HG02938 (cell line): ENCODE measurements at regions not wholly inside any gene's neighbourhood (a gene's known extent, or its start where the extent isn't known, plus 50 kb on each side); places are given as distances from the start of the nearest gene placed in this dataset.

Experiments
- ATAC-seq: cut with Tn5 transposase; IDR thresholded peaks from one replicate; pipeline ENCODE4 v1.9.1; 2021; ENCODE audit warnings: mild to moderate bottlenecking, moderate library complexity; ENCODE audit not compliant: unreplicated experiment

DNA sequence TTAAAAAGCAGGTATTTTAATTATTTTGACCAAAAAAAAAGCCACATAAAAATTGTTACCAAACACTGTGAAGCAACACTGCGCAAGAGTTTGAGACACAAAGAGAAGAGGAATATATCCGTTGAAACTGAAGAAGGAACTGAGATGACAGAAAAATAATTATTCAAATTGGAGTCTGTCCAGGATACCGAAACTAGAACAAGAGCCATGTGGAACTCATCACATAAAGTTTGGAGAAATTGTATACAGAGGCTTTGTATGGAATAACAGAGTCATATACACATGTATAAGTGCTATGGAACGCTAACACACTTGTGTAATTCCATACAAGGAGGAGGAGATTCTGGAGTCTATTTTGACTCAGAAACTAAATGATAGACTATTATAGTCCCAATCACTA is 675.1 kb upstream of the ADGRL2 start:
- ATAC-seq, result no peak

DNA sequence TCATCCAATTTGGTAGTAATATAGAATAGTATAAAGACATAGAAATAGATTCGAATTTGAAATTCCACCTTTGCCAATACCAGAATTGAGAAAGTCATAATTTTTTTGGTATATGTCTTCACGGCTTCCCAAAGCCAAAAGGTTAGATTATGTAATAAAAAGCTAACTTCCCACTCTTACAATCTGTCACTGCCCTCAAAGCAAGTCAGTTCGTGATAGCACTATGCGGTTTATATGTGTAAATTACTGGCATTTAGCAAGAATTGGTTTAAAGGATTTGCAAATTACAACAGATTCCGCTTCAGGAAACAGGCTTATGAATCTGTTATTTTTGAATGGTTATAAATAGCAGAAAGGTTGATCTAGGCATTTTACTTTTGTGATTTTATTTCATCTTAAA is 679.4 kb upstream of the ADGRL2 start:
- no peak for ATAC-seq

DNA sequence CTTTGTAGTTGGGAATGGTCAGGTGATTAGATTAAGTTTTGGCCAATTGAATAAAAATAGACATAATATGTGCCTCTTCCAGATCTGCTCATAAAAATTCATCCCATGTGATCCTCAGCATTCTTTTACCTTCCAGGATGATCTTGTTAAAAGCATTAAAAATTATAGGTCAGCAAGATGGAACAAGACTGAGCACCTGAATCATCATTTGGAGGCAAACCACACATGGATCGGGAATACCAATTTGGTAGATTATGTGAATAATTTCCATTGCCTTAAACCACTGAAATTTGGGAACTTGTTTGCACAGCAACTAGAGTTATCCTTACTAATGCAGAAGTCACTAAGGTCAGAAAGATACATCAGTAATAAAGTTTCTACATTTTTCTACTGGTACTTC is 681.4 kb upstream of the ADGRL2 start:
- no peak for ATAC-seq

DNA sequence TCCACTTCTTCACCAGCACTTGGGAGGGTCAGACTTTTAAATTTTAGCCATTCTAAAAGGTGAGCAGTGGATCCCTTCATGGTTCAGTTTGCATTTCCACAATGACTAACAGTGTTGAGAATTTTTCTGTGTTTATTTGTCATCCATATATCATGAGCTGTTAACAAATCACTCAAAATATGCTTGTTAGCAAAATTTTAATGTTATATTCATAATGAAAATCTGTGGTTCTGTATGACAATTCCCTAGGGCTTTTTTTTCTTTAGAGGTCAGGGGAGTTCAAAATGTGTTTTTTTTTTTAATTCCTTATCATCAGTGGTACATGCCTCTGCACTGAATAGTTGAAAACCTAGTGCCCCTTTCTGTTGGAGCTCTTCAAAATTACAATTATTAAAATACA is 682.2 kb upstream of the ADGRL2 start:
- no peak for ATAC-seq

DNA sequence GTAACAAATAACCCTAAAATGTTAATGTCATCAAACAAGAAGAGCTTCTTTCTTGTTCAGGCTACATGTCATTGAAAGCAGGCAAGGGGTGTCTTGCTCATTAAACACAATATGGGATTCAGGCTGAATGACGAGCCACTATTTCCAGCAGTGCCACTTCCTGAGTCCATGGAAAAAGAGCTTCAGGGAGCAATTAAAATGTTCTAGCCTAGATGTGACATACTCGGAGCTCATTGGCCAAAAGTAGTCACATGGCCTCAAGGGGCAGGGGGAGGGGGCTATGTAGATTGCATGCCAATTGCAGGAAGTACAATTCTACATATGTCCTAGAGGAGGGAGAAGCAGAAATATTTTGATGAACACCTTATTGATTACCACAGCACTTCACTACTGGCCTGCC is 685.3 kb upstream of the ADGRL2 start:
- no peak for ATAC-seq

DNA sequence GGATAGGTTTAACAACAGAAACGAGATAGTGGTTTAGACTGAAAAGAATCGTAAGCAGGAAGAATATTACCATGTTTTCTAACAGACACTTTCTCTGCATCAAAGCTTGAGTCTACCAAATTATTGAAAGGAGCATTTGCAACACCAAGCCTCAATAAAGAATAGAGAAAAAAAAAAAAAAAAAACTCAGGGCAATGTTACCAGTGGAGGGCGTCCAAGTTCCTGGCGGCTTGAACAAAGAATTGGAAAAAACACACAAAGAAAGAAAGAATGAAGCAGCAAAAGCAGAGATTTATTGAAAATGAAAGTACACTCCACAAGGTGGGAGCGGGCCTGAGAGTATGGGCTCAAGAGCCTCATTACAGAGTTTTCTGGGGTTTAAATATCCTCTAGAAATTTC is 686.5 kb upstream of the ADGRL2 start:
- ATAC-seq, result no peak

DNA sequence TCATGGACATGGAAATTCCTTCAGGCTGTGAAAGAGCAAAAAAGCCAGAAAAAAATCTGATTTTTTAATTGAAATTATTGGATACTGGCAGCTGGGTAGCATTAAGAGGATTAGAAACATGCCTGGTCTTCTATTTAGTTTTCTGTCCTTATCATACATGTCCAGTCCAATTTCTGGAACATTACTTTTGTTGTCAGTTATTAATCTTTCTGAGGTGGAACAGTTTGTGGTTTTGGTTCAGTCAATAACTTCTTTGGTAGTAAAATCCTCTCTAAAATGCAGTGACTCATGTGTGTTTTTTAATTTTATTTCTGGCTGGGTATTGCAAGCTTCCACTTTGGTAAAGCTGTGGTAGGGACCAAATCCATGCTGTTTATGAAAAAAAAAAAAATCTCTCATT is 687.0 kb upstream of the ADGRL2 start:
- no peak for ATAC-seq

DNA sequence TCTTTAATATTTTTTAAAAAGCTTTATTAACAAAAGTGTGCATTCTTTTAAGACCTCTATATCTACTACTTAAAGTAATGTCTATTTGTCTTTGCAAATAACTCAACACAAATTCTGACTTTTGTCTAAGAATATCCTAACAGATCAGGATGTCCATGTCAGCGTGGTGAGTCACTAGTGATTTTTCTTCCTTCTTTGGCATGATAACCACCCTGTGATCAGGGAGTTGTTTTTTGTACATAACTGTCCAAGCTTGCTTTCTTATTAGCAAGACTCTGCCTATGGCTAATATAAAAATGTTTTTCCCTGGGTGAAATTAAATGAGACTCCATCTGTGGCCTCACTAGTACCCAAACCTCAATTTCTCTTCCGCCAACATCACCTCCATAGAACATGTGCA is 688.9 kb upstream of the ADGRL2 start:
- ATAC-seq, result no peak

DNA sequence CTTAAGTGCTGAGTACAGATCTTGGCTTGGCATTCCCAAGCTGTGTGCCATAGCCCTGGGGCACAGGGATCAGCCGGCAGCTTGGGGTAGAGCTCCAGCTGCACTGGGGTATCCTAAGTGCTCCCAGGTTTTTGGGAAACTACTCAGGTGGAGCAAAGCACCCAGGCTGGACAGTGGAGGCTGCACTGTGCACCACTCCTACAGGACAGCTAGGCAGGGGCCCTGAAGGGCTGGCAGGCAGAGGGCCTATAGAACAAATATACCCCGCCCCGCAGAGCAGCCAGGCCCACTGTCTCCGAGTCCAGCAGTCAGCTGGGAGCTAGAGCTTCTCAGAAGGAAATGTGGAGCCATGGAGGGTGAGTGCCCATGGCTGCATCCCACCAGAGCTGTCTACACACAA is 691.7 kb upstream of the ADGRL2 start:
- no peak for ATAC-seq

DNA sequence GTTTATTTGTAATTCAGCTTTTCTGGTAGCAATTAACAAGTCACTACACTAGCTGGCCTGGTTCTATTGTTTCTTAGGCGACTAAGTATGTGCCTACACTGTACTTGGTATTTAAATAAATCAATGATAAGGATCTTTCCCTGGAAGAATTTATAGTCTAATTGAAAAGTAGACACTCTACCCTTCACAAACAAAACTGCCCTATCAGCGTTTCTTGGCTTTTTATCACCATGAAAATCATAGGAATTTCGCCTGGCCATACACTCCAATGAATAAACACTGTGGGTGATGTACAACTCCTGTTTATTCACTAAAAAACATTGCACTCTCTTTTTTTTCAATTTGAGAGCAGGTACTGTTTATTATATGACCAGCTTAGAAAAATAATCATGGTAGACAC is 702.9 kb upstream of the ADGRL2 start:
- no peak for ATAC-seq

DNA sequence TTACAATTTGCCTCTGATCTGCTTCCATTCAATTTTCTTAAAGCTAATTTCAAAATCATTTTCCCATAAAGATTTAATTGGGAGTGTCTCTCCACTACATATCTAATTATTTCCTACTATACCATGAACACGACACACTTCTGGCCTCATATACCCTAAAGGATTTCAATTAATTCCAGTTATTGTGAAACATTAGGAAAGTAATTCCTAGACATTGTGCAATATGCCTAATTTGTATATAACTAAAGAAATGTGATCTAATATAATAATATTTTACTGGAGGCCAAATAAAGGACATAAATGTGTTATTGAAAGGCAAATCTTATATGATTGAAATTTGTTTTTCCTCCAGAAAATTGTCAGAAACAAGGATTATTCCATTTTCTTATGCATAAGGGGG is 727.2 kb upstream of the ADGRL2 start:
- ATAC-seq, result no peak

DNA sequence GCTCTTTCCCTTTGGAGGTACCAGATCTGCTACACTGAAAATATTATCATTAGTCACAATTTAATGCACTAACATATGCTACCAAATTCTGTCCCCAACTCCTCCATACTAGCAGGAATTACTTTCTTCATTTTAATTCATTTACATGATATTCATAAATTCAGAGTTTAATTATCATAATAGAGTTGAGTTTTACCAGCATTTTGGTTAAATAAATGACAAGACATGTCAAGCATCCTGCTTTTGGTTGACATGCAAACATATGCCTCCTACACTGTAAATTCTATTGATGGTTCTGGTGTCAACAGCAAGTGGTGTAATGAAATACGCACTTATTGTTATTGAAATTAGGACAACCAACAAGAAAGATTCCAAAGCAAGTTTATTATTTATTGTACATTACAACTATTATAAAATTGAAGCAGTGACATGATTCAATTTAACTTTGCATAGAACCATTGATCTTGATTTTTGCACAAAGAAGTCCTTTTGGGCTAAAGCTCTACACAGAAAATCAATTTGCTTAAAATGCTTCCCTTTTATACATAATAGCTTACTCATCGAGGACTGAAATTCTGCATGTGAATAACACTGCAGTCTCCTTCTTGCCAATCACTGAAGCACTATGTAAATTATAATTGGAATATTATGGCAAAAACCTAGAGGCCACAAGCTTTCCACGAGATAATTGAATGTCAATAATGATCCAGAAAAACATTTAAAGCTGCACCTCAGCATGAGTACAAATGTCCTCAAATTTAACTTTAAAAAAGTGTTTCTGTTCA is 728.6 kb upstream of the ADGRL2 start:
- ATAC-seq, result no peak

DNA sequence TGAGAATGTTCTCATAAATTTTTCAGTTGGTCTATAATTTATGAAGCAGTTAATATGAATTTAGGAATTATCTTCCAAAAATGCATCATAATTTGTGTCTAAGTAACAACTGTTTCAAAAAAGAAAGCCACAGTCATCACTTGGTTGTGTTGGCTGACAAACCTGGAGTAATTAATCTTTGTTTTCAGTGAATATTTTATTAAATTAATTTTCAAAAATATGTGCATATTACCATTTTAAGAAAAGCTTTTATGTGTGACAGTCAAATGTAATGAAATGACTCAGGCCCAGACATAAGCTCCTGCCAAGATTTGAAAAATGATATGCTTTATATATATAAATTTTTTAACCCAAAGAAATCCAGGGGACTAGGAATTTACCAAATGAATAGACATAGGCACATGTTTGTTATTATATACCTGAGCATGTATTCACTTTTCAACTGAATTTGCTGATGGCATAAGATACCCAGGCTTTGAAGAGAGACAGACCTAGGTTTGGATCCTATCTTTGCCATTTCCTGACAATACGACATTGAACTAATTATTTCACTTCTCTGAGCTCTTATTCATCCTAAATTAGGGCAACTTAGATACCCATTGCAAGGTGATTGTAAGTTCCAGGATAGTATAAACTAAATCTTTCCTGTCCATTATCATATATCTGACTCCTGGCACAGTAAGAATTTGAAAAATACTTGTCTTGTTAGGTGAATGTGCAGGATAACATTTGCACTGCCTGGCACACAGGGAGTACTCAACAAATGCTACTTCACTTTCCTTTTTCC is 729.5 kb upstream of the ADGRL2 start:
- no peak for ATAC-seq

DNA sequence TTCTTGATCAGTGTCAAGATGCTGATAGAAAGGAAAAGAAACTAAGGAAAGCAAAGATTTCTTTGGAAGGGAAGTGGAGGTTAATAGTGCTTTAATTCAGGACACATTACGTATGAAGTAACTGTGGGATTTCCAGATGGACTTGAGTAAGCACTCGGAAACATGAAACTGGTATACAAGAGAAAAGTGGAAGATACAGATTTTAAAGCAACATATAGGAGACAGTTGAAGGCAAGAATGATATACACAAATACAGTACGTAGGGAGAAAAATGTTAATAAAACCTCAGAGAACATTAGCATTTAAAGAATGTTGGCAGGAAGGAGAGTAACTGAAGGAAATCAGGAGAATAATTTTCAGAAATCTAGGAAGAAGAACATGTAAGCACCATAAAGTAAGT is 730.9 kb upstream of the ADGRL2 start:
- no peak for ATAC-seq

DNA sequence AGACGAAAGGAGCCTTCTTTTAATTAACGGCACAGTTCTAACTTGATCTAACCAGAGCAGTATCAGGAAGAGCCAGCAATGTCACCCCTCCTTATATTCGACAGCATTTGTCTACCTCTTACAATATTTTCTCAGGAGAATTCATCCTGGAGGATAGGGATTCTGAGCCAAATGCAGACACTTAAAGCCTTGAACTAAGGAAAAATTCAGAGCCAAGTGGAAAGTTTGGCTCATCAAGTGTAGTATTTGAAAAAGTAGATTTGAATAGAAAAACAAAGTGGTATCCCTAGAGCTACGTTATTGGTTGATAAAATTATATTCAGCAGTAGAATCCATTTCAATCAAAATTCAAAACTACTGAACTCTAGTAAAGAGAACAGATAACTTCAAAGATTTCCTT is 732.0 kb upstream of the ADGRL2 start:
- ATAC-seq, result no peak

DNA sequence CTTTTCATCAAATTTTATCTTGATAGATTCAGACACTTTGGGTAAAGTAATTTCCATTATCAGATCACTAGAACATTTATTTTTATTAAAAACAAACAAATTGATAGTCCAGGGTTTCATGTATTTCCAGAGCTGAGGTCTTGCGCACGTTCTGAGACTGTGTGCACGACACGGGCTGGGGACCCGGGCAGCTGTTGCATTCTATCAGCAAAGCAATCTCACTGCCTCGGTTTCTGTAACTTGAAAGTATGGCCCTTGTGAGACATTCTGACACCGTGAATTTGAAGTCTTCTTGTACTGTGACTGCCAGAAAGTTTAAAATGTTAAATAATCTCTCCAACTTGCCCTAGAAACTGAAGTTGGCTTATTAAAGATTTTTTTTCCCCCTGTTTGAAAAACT is 746.9 kb upstream of the ADGRL2 start:
- ATAC-seq, result no peak

DNA sequence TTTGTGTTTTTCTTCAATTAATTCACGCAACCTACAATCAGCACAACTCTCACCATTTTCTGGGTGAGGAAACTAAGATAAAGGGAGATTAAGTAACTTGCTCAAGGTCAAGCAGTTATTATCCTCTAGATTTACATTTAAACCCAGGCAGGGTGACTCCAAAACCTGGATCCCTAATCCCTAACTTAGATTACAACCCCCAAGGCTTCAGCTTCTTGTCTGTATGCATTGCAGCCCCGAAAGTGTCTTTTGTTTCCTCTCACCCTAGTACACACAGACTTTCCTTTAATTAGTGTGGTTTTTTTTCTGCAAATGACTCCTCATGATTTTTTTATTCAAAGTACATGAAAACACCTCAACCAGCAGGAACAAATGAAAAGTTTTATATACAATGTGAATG is 748.6 kb upstream of the ADGRL2 start:
- ATAC-seq, result no peak

DNA sequence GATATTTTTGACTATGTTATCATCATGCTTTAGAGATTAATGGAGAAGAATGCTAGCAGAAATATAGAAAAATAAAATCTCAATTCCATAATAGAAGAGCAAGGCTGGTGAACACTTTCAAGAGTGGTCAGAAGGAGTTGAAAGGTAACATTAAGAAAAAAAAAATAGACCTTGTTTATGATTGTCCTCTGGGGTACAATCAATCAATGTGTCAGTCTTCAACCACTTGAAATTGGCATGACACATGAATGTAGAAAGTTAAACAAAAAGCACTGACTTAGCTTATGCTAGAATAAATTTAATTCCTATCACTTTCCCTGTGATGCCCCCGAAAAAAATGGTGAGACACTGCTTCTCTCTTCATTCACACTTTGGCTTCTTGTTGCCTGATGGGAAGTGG is 750.3 kb upstream of the ADGRL2 start:
- no peak for ATAC-seq

DNA sequence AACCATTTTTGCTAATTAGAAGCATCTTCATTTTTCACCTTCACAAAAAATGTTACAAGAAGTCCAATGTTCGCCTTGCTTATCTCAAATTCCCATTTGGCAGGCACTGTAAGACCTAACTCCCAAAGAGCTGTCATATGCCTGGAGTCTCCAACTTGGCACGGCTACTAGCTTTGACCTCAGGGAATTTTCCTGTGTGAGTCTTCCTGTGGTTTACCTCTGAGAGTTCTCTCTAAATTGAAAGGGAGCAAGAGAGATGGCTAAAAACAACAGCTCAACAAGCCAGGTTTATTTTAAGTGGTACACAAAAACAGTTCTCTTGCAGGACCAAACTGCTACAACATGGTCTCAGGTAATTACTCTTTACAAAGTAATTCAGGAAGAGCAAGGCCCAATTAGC is 756.0 kb upstream of the ADGRL2 start:
- no peak for ATAC-seq

DNA sequence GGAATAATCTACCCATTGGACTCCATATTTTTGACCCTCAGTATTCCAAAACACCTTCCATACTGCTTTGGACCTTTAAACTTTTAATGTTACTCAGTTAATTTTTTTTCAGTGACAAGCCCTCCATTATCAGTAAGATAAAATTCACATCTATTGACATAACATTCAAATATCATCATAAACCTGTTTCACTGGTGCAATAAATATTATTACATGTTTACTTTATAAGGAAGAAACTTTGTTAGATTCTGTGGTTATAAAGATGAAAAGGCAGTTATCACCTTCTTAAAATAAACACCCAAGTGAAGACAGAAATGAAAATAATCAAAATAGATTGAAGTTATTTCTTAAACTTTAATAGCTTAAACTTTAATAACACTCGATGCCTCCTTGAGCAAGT is 758.5 kb upstream of the ADGRL2 start:
- no peak for ATAC-seq

DNA sequence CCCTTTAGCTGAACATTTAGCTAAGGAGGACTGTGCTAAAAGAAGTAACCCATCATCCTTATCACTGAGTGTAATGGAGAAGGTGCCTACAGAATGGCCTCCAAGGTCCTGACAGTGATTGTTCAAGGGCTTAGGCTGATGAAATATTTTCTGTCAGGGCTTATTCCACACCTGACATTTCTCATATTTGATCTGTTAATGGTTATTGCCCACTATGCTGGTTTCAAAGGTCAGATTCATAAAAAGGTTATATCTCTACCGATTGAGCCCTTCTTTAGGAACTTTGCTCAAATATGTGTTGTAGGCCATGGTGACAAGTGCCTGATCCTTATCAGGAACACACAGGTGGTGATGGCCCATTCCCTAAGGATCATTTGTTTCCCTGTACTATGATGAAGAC is 766.4 kb upstream of the ADGRL2 start:
- ATAC-seq, result no peak

DNA sequence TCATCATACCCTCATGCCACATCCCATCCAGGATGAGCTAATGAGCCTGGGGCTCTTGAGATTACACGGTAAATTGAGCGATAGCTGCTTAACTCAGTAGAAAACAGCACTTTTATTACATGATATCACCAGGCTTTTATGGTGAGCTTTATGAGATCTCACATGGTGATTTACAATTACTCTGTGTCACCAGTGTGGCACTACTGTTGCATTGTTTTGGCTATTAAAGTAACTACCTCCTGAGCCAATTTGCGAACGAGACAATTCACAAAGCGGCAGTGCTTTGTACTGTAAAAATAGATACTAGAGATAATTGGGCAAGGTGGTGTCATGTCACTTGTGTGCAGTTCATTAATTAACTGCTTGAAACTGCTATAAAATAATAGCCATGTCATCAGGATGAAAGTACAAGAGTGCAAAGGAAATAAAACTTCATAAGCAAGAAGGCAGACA is 767.7 kb upstream of the ADGRL2 start:
- no peak for ATAC-seq

DNA sequence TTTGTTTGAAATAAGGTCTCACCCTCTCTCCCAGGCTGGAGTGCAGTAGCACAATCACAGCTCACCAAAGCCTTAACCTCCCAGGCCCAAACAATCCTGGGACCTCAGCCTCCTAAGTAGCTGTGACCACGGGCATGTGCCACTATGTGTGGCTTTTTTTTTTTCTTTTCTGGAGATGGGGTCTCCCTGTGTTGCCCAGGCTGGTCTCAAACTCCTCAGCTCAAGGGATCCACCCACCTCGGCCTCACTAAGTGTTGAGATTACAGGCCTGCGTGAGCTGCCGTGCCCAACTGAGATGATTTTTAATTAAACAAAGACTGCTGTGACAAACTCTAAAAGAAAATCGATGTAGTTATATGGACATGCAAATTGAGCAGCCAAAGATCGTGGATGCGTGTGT is 768.4 kb upstream of the ADGRL2 start:
- no peak for ATAC-seq
